OCI-LY7 (cell line): ENCODE measurements at regions not wholly inside any gene's neighbourhood (a gene's known extent, or its start where the extent isn't known, plus 50 kb on each side); places are given as distances from the start of the nearest gene placed in this dataset.

Experiments
- EZH2phosphoT487 ChIP-seq: fragments of 200-600 bp; sonication (generic); IDR thresholded peaks from 2 replicates; pipeline ENCODE4 v1.6.1; 2018; ENCODE audit warnings: low read depth, borderline replicate concordance, mild to moderate bottlenecking, mixed run types, antibody characterized with exemption, low read length, moderate library complexity, mixed read lengths
- TF ChIP-seq, protein P1 (sequence below): fragments of 200-600 bp; sonication (generic); conservative IDR thresholded peaks from 2 replicates; pipeline ENCODE4 v1.5.1; 2014; ENCODE audit warnings: mild to moderate bottlenecking, antibody characterized with exemption, low read length, moderate library complexity, mixed read lengths

DNA sequence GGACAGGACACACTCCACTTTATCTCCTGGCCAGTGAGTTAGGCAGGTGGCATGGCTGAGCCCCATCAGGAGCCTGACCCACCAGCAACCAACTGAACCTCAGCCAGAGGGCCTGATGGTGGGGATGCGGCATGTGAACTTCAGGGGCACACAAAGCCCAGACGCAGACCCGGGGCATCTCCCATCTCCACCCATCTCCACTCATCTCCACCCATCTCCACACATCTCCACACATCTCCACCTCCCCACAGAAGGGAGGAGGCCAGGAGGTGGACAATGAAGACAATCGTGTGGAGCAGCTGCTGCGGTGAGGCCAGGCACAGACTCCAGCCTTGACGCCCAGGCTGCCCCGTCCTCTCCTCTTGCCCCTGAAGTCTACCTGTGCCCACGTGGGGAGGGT lies 340.8 kb downstream of the CTTN start:
- TF ChIP-seq, protein P1, sequence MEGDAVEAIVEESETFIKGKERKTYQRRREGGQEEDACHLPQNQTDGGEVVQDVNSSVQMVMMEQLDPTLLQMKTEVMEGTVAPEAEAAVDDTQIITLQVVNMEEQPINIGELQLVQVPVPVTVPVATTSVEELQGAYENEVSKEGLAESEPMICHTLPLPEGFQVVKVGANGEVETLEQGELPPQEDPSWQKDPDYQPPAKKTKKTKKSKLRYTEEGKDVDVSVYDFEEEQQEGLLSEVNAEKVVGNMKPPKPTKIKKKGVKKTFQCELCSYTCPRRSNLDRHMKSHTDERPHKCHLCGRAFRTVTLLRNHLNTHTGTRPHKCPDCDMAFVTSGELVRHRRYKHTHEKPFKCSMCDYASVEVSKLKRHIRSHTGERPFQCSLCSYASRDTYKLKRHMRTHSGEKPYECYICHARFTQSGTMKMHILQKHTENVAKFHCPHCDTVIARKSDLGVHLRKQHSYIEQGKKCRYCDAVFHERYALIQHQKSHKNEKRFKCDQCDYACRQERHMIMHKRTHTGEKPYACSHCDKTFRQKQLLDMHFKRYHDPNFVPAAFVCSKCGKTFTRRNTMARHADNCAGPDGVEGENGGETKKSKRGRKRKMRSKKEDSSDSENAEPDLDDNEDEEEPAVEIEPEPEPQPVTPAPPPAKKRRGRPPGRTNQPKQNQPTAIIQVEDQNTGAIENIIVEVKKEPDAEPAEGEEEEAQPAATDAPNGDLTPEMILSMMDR = no peak
- TF ChIP-seq EZH2phosphoT487 = no peak
